ENCODE measurements at regions not wholly inside any gene's neighbourhood (a gene's known extent, or its start where the extent isn't known, plus 50 kb on each side); places are given as distances from the start of the nearest gene placed in this dataset.

- TF ChIP-seq CTCF (IDR thresholded peaks at IDR 0.05; ENCODE audit: poor library complexity): no peak
- TF ChIP-seq EZH2 (IDR thresholded peaks at IDR 0.05; ENCODE audit: borderline replicate concordance): no peak
Measured at GRCh38 chr18:68181956-68182355, 533.0 kb downstream of the TMX3 start.

Data from hepatocyte (in vitro differentiated cells).